LoVo (cell line): ENCODE measurements at regions not wholly inside any gene's neighbourhood (a gene's known extent, or its start where the extent isn't known, plus 50 kb on each side); places are given as distances from the start of the nearest gene placed in this dataset.

Experiments used
- DNase-seq: peaks from one replicate; pipeline ENCODE4 v3.0.0-alpha.2; 2016; ENCODE audit warnings: low spot score

DNA sequence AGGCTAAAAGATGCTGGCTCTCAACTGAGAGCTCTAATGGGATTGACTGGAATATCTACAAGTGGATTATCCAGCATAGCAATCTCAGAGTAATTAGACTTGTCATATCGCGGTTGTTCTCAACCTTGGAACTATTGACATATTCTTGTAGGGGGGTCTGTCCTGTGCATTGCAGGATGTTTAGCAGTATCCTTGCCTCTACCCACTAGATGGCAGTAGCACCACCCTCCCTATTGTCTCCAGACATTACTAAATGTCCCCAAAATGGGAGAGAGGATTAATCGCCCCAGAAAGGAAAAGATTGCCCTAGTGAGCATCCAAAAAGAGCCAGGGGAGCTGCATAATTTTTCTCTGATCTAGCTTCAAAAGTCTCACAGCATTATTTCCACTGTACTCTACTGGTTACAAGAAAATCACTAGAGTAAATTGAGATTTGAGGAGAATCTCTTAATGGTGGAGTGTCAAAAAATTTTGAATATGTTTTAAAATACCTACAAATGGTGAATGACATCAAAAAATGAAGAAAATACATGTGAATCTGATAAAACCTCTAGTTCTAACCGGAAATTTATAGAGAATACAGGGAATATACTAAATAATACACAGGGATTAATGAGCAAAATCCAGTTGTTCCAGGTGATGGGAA lies 388.2 kb upstream of the AGTR1 start:
- DNase-seq, result peak; percentile 18

- DNase-seq, result no peak
These were observed 381.9 kb upstream of the AGTR1 start for GRCh38 chr3:148315756-148316155.

GRCh38 chr3:148318240-148318639 lies 379.5 kb upstream of the AGTR1 start:
- no peak for DNase-seq

DNA sequence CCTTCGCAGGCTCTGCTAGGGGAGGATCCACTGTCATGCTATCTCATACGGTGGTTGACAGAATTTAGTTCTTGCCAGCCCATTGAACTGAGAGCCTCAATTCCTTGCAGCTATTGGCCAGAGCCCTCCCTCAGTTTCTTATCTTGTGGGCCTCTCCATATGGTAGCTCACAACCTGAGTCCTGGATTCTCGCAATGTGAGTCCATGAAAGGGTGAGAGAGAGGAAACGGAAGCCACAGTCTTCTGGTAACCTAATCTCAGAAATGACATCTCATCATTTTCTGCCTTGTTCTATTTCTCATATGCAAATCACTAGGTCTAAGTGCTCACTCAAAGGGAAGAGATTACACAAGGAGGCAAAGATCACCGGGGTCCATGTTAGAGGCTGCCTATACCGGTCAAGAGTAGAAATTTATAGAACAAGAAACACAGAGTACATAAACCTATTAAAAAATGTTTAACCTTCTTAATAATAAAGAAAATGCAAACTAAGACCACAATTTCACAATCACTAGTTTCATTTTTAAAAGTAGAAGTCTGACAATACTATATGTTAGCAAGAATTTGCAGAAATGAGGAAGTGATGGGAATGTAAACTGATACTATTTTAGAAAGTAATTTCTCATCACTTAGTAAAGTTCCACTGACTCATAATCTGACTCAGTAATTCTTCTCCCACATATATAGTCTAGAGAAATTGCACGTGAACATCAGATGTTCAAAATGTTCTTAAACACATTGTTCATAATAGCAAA lies 378.4 kb upstream of the AGTR1 start:
- DNase-seq, result no peak

DNA sequence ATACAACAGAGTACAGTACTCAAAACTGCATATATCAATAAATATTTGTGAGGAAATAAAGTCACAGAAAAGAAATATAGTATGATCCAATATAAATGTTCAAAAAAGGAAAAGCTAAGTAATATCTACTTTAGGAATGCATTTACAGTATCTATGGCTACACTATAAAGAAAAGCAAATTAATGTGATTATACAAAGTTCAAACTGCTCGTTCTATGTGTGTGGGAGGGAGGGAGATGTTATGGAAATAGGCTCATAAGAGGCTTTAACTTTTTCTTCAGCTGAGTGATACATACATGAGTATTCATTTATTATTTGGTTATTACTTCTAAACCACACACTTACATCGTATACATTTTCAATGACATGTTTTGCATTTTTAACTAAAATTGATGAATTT lies 377.7 kb upstream of the AGTR1 start:
- DNase-seq, result no peak

DNA sequence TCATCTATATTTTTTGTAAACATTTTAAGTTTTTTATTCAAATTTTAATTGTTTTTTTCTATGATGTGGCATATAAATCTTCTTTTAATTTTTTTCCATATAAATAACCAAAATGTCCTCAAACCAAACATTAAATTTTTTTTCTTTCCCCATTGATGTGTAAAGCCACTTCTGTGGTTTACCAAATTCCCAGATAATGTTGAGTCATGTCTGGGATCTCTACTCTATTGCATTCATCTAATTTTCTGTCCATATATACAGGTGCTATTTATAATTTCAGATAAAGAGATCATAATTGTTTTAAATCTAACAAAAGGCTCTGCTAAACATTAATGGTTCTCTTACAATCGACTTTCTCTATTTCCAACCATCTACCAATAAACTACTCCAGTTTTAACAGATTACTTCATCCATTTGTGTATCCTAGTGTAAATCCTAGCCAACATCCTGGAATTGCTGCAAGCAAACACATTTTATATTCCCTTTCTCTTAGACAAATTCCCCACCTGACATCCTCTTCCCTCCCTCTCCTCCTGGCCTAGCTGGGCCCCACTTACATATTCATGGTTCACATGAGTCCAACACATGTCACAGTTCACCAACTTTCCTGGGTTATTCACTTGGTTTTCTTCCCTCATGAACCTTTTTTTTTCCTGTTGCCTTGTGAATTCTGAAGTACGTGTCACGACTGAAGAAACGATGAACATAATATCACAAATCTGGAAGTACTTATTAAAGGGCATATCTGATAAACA lies 368.0 kb upstream of the AGTR1 start:
- DNase-seq, result no peak

DNA sequence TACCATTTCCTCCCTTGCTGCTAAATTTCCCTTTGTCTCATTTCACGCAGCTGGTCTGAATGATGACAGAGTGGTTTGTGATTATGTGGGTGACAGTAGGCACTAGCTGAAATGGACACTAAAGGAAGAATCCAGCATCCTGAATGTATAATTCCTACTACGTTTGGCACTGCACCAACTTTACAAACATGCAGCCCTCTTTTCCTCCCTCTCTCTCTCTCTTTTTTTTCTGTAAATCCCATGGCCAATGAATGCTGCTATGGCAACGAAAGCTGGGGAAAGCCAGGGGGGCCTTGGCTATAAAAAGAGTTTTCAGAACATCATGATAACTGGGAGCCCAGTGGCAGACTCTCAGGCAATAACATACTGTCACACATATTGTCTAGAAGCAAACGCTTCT lies 367.2 kb upstream of the AGTR1 start:
- no peak for DNase-seq

GRCh38 chr3:148331081-148331846 lies 366.4 kb upstream of the AGTR1 start:
- DNase-seq, result no peak

DNA sequence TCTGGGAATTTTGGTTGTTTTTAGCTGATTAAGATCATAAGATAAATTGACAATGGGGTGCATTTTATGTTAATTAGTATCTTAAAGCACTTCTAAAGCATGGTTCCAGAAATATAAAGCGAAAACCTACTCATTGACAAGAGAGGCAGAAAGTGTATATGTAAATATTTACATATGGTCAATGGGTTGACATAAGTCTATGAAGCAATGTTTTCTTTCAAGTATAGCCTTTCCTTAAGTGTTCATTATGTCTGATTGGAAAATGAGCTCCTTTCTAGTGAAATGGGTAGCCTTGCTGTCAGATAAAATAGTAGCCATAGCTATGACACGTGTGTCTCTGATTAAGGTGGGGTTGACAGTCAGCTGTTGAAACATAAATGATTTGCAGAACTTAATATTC lies 365.2 kb upstream of the AGTR1 start:
- DNase-seq, result no peak

- no peak for DNase-seq
These were observed 364.6 kb upstream of the AGTR1 start for GRCh38 chr3:148333091-148333490.

DNA sequence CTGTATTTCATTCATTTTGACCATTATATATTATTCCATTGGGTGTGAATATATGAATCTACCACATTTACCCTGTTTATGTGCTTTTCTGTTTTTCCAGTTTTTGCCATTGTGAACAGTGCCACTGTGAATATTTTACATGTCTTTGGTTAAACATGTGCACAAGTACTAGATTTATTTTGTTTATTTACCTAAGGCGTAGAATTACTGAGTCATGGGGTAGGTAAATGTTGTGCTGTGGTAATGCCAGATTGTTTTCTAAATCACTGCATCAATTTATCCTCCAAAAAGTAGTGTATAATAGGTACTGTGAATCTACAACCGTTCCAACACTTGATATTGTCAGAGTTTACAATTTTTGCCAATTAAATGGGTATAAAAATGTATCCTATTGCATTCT lies 362.1 kb upstream of the AGTR1 start:
- DNase-seq, result no peak

GRCh38 chr3:148343416-148343815 lies 354.3 kb upstream of the AGTR1 start:
- DNase-seq, result no peak

- no peak for DNase-seq
These were observed 353.2 kb upstream of the AGTR1 start for GRCh38 chr3:148344521-148344920.

- DNase-seq, result no peak
These were observed 337.7 kb upstream of the AGTR1 start for GRCh38 chr3:148360051-148360450.

- DNase-seq, result peak; percentile 13
These were observed 330.8 kb upstream of the AGTR1 start for GRCh38 chr3:148366743-148367410.

DNA sequence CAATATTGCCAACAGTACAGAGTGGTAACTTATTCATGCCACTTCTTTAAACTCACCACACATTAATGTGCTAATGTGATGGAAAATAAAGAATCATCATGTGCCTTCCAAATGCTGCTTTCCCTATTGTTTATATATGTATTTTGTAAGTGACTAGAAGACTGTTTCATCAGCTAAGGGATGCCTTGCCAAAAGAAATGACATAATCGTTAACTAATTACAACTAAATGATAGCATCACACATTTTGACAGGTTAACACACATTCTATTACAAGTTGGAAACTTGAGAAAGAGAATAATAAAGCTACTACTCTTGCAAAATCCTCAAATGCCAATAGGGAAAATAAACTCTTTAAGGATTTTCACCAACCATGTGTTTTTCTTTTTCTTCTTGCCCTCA lies 329.9 kb upstream of the AGTR1 start:
- no peak for DNase-seq

DNA sequence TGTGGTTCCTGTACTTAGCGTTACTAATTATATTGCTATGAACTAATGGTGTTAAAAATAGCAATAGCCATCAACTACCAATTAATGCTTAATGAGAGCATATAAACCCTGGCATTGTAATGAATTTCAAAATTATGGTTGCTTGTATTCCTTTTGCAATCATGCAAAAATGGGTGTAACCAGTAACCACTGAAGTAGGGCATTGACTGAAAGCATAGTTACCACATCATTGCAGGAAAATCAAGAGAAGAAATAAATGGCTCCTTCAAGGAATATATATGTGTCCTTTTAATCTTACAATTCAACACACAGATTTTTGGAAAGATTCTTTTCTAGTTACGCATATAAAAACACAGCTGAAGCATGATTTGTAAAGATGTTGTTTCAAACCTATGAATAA lies 328.3 kb upstream of the AGTR1 start:
- DNase-seq, result no peak

DNA sequence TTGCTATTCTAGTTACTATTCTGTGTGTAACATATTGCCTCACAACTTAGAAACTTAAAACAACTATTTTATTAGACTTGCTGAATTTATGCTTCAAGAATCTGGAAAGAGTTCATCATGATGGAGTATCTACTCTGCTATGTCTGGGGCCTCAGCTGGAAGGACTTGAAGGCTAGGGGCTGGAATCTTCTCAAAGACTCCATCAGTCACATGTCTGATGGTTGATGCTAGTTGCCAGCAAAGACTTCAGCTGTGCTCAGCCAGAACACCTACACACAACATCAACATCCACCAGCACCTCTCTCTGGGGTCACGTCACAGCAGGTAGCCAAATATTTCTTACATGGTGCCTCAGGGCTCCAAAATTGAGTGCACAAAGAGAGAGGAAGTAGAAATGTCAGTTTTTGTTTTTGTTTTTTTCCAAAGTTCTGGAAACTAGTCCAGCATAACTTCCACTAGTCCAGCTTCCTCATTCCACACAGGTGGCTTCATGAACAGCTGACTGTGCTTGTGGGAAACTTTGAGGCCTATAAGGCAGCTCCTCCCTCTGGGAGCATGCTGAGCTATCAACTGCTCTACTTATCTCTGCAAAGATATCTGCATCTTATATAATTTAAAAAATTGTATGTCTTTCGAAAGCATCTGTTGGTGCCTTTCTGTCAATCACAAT lies 325.4 kb upstream of the AGTR1 start:
- DNase-seq, result no peak

GRCh38 chr3:148373961-148374360 lies 323.7 kb upstream of the AGTR1 start:
- DNase-seq, result no peak

DNA sequence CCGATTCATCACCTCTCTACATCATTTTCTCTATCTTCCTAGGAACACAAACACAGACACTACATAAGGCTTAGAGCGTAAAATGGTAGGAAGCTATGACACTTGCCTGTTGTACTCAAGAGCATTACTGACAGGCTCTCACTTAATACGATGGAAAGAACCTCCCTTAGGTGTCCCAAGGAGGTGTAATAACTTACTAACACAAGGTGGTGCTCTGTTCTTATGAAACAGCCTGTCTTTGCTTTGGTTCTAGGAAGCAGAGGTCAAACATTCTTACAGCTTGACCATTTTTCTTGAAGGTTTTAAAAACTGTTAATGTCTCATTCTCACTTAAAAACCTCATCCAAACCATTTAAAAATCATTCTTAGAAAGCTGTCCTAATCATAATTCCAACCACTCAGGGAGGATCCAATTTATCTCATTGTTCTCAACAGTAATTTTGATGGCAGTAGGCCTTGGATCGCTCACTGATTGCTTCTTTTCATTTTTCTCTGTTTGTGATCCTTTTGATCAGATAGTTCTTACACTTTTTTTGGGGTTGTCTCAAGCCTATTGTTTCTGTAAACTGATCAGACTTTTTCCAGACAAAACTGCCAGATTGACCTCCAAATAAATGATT lies 317.8 kb upstream of the AGTR1 start:
- DNase-seq, result peak; percentile 72

DNA sequence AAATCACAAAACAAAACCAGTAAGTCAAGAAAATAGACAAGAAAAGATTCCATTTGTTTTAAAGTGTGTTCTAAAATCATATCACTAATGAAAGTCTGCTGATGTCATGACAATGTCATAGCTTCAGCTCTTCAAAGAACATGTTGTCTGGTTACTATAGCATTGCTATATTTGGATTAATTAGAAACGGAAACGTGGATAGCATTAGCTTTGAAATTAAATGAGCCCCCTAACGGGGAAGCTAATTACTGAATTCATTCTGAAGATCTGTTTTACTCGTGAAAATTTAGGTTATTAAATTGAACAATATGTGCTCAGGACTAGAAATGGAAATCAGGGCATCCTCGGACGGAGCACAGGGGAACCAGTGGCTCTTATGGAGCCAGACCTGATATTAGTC lies 316.7 kb upstream of the AGTR1 start:
- no peak for DNase-seq
